ENCODE measurements at regions not wholly inside any gene's neighbourhood (a gene's known extent, or its start where the extent isn't known, plus 50 kb on each side); places are given as distances from the start of the nearest gene placed in this dataset.

DNA sequence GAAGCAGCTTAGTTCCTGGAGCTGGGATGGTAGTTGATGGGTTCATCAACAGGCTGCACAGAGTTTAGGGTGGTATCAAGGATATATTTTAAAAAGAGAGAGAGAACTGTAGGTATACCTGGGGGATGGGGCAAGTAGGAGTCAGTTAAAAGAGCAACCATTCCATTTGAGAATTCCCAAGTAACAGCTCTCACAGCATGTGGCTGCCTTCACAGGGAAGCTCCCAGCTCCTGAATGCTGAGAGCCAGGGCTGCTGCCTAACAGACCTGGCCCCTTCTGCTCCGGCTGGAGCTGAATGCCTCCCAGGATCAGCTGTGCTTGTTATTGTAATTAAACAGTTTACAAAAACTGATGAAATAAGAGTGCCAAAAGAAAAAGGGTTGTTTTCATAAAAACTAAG lies 58.8 kb upstream of the GPR26 start:
- TF ChIP-seq CTCF (conservative IDR thresholded peaks at IDR 0.05; ENCODE audit: low read length) (no peak), EZH2phosphoT487 (IDR thresholded peaks at IDR 0.05; ENCODE audit: borderline replicate concordance) (no peak)
